Liver (tissue), 3 donors: ENCODE measurements at regions not wholly inside any gene's neighbourhood (a gene's known extent, or its start where the extent isn't known, plus 50 kb on each side); places are given as distances from the start of the nearest gene placed in this dataset.

Experiments used
- GABPA ChIP-seq, 2 donors: IDR thresholded peaks in 1 of 2; conservative IDR thresholded peaks in 1 of 2; 2 replicates each; pipeline ENCODE4 v1.6.1; 2016; ENCODE audit warnings: antibody characterized with exemption in 2 of 2, mild to moderate bottlenecking in 1 of 2, moderate library complexity in 1 of 2
- TF ChIP-seq, protein P1 (sequence below): fragments of 150-350 bp; IDR thresholded peaks from 2 replicates; pipeline ENCODE4 v1.5.1; 2017; ENCODE audit warnings: improper control_type of control experiment, low read depth, low read length; ENCODE audit not compliant: missing input control
- donor health status: healthy.
- donor health status: healthy.

DNA sequence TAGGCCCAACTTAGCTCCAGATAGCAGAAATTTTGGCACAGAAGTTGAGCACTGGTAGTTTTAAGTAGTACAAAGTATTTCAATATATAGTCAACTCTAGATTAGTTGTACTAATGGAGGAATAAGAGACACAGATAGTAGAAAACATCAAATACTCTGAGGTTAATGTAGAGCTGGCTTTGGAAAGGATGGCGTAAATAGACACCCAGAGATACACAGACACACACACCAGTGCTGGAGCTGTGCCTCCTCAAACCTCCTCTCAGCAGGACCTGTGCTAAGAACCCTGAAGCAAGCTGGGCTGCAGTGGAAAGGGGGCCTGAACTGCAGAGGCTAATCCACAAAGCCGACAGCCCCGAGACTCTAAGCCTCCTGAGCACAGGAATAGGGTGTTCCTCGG is 67.0 kb upstream of the EDEM3 start:
- TF ChIP-seq, protein P1, sequence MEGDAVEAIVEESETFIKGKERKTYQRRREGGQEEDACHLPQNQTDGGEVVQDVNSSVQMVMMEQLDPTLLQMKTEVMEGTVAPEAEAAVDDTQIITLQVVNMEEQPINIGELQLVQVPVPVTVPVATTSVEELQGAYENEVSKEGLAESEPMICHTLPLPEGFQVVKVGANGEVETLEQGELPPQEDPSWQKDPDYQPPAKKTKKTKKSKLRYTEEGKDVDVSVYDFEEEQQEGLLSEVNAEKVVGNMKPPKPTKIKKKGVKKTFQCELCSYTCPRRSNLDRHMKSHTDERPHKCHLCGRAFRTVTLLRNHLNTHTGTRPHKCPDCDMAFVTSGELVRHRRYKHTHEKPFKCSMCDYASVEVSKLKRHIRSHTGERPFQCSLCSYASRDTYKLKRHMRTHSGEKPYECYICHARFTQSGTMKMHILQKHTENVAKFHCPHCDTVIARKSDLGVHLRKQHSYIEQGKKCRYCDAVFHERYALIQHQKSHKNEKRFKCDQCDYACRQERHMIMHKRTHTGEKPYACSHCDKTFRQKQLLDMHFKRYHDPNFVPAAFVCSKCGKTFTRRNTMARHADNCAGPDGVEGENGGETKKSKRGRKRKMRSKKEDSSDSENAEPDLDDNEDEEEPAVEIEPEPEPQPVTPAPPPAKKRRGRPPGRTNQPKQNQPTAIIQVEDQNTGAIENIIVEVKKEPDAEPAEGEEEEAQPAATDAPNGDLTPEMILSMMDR = no peak
- TF ChIP-seq GABPA (IDR thresholded peaks at IDR 0.05 in 1 of 2, conservative IDR thresholded peaks at IDR 0.05 in 1 of 2) = no peak
